GM19023 (cell line): ENCODE measurements at regions not wholly inside any gene's neighbourhood (a gene's known extent, or its start where the extent isn't known, plus 50 kb on each side); places are given as distances from the start of the nearest gene placed in this dataset.
"Not testable (repeated sequence)": the region's sequence is repeated elsewhere in the genome, so short reads cannot be mapped to it uniquely, and the experiment has no call there.

Source experiments
- ATAC-seq: cut with Tn5 transposase; IDR thresholded peaks from one replicate; pipeline ENCODE4 v1.9.1; 2021; ENCODE audit warnings: mild to moderate bottlenecking, moderate library complexity; ENCODE audit not compliant: unreplicated experiment

- no peak for ATAC-seq
These were observed 126.3 kb upstream of the NANOGP8 start for GRCh38 chr15:35211240-35211902.

- ATAC-seq: no peak
These were observed 125.3 kb upstream of the NANOGP8 start for GRCh38 chr15:35210370-35210769.

GRCh38 chr15:35209838-35210237 is 124.7 kb upstream of the NANOGP8 start:
- no peak for ATAC-seq

- no peak for ATAC-seq
These were observed 123.3 kb upstream of the NANOGP8 start for GRCh38 chr15:35208353-35208752.

GRCh38 chr15:35206060-35206675 is 121.1 kb upstream of the NANOGP8 start:
- no peak for ATAC-seq

- no peak for ATAC-seq
These were observed 113.1 kb upstream of the NANOGP8 start for GRCh38 chr15:35198197-35198596.

- ATAC-seq: no peak
These were observed 112.7 kb upstream of the NANOGP8 start for GRCh38 chr15:35197754-35198153.

- ATAC-seq: no peak
These were observed 112.2 kb upstream of the NANOGP8 start for GRCh38 chr15:35197306-35197705.

- ATAC-seq: no peak
These were observed 111.2 kb upstream of the NANOGP8 start for GRCh38 chr15:35196273-35196672.

- no peak for ATAC-seq
These were observed 110.6 kb upstream of the NANOGP8 start for GRCh38 chr15:35195649-35196048.

- ATAC-seq: no peak
These were observed 109.9 kb upstream of the NANOGP8 start for GRCh38 chr15:35195031-35195430.

GRCh38 chr15:35194296-35194695 is 109.2 kb upstream of the NANOGP8 start:
- ATAC-seq: no peak

GRCh38 chr15:35191783-35192182 is 106.7 kb upstream of the NANOGP8 start:
- no peak for ATAC-seq

- no peak for ATAC-seq
These were observed 101.3 kb upstream of the NANOGP8 start for GRCh38 chr15:35186346-35186745.

- no peak for ATAC-seq
These were observed 99.6 kb upstream of the NANOGP8 start for GRCh38 chr15:35184646-35185045.

- peak; percentile 82 for ATAC-seq
These were observed 97.9 kb upstream of the NANOGP8 start for GRCh38 chr15:35182841-35183479.

GRCh38 chr15:35181538-35181937 is 96.4 kb upstream of the NANOGP8 start:
- ATAC-seq: no peak

GRCh38 chr15:35179739-35180138 is 94.6 kb upstream of the NANOGP8 start:
- ATAC-seq: no peak

- ATAC-seq: not testable (repeated sequence)
These were observed 93.1 kb upstream of the NANOGP8 start for GRCh38 chr15:35178186-35178585.

GRCh38 chr15:35174948-35175347 is 89.9 kb upstream of the NANOGP8 start:
- ATAC-seq: no peak

GRCh38 chr15:35173444-35174118 is 88.5 kb upstream of the NANOGP8 start:
- ATAC-seq: no peak

GRCh38 chr15:35170207-35170606 is 85.1 kb upstream of the NANOGP8 start:
- ATAC-seq: no peak
